Uterus (tissue), 3 donors: ENCODE measurements at regions not wholly inside any gene's neighbourhood (a gene's known extent, or its start where the extent isn't known, plus 50 kb on each side); places are given as distances from the start of the nearest gene placed in this dataset.

ENCODE experiments used
- DNase-seq, 2 donors: peaks; one replicate each; pipeline ENCODE4 v3.0.0-alpha.2; 2019 to 2020
- H3K27ac ChIP-seq, 2 donors: fragments of 200-600 bp; sonication (generic); 1 replicate in 1 of 2; 2 replicates in 1 of 2; pipeline ENCODE4 v1.5.1; 2016 to 2018
- H3K27me3 ChIP-seq, 2 donors: fragments of 200-600 bp; sonication (generic); one replicate each; pipeline ENCODE4 v1.5.1; 2018 to 2019; ENCODE audit warnings: control low read depth in 1 of 2
- H3K36me3 ChIP-seq, 2 donors: fragments of 200-600 bp; sonication (generic); one replicate each; pipeline ENCODE4 v1.5.1; 2019; ENCODE audit warnings: control low read depth in 1 of 2
- H3K4me1 ChIP-seq, 2 donors: fragments of 200-600 bp; sonication (generic); one replicate each; pipeline ENCODE4 v1.5.1; 2018 to 2019; ENCODE audit warnings: control low read depth in 1 of 2
- H3K4me3 ChIP-seq, 2 donors: fragments of 200-600 bp; sonication (generic); 1 replicate in 1 of 2; 2 replicates in 1 of 2; pipeline ENCODE4 v1.5.1; 2018 to 2019; ENCODE audit warnings: mild to moderate bottlenecking in 1 of 2
- H3K9me3 ChIP-seq, 2 donors: fragments of 200-600 bp; sonication (generic); one replicate each; pipeline ENCODE4 v1.5.1; 2019; ENCODE audit warnings: control low read depth in 1 of 2
- POLR2A ChIP-seq, 2 donors: fragments of 450-650 bp; IDR thresholded peaks; one replicate each; pipeline ENCODE4 v1.6.1; 2016; ENCODE audit warnings: antibody characterized with exemption in 2 of 2, mild to moderate bottlenecking in 1 of 2, moderate library complexity in 1 of 2
- intact Hi-C: fragments of 100-400 bp; cut with DNase I; formaldehyde crosslinking; loops from one replicate; pipeline ENCODE4 v1.15.1; 2023; ENCODE audit warnings: low total_unique reads
- TF ChIP-seq, protein P1 (sequence below), 4 experiments: fragments of 200-600 bp in 2 of 4; fragments of 450-650 bp in 2 of 4; sonication (generic) in 2 of 4; IDR thresholded peaks; one replicate each; pipeline ENCODE4 v1.5.1; 2016 to 2019; ENCODE audit warnings: antibody characterized with exemption in 4 of 4, mild to moderate bottlenecking in 2 of 4, moderate library complexity in 1 of 4
- donor health status: DM: yes; HTN: yes; CAD: no.

DNA sequence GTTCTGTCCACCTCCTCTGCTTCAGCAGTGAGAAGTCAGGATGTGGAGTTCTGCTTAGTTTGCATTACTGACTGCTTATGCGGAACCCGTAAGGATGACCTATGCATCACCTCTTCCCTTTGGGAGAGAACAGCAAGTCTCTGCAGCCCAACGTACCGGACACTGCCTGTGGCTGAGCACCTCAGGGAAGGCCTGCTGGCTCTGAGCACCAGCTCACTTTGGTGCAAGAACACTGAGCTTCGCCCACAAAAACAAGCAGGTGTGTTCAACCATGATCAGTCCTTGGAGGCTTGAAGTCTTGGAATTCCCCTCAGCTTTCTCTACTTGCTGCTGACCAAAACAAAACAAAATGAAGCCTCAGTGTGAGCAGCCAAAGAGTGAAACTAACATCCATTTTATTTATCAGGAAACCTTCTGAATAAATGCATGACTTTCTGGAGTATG lies 52.7 kb upstream of the NCK2 start:
- Histone ChIP-seq H3K4me1 (no peaks in the 10 kb centered on the region), H3K27ac (no peak overlapping the region), H3K36me3 (no peaks in the 10 kb centered on the region), H3K9me3 (no peaks in the 10 kb centered on the region), H3K4me3 (no peak overlapping the region), H3K27me3 (no peaks in the 10 kb centered on the region)
- TF ChIP-seq POLR2A (IDR thresholded peaks at IDR 0.05): no peak
- TF ChIP-seq, protein P1, sequence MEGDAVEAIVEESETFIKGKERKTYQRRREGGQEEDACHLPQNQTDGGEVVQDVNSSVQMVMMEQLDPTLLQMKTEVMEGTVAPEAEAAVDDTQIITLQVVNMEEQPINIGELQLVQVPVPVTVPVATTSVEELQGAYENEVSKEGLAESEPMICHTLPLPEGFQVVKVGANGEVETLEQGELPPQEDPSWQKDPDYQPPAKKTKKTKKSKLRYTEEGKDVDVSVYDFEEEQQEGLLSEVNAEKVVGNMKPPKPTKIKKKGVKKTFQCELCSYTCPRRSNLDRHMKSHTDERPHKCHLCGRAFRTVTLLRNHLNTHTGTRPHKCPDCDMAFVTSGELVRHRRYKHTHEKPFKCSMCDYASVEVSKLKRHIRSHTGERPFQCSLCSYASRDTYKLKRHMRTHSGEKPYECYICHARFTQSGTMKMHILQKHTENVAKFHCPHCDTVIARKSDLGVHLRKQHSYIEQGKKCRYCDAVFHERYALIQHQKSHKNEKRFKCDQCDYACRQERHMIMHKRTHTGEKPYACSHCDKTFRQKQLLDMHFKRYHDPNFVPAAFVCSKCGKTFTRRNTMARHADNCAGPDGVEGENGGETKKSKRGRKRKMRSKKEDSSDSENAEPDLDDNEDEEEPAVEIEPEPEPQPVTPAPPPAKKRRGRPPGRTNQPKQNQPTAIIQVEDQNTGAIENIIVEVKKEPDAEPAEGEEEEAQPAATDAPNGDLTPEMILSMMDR (IDR thresholded peaks at IDR 0.05): no peak
- intact Hi-C loops: no loop called here
- DNase-seq: no peak

DNA sequence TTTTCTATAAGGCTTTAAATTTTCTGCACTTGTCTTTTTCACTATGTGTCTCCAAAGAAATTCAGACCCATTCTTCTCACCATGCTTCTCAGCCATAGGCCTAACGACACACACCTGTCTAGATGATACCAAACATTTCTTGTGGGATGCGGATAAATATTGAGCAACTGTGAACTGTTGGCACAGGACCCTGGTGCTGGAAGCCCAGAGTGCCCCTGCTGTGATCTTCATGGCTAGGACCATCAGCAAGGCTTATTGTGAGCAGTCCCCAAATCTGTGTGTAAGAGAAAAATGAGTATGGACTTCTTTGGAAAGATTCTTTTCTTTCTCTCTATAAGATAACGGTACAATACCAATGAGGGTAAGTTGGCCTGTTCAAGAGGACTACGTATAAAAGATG lies 54.1 kb upstream of the NCK2 start:
- DNase-seq: no peak
- Histone ChIP-seq H3K36me3 (no peaks in the 10 kb centered on the region), H3K4me1 (no peaks in the 10 kb centered on the region), H3K27me3 (no peaks in the 10 kb centered on the region), H3K4me3 (no peak overlapping the region), H3K9me3 (no peaks in the 10 kb centered on the region), H3K27ac (no peak overlapping the region)
- TF ChIP-seq, protein P1 (IDR thresholded peaks at IDR 0.05): no peak
- no peak for TF ChIP-seq POLR2A (IDR thresholded peaks at IDR 0.05)
- intact Hi-C loops: no loop called here

DNA sequence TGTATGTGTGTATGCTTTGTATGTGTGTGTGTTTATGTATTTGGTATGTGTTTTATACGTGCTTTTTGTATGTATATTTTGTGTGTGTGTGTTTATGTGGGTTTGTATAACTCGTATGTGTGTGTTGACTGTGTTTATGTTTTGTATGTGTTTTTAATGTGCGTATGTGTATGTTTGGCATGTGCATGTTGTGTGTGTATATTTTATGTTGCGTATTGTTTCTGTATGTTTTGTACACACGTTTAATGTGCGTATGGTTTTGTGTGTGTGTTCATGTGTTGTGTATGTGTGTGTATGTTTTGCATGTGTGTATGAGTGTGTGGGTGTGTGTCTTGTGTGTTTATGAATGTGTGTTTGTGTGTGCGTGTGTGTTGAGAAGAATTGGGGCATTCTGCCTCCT lies 55.2 kb upstream of the NCK2 start:
- H3K4me3 ChIP-seq: no peak overlapping the region
- DNase-seq: no peak
- intact Hi-C loops: no loop called here
- TF ChIP-seq, protein P1 (IDR thresholded peaks at IDR 0.05): no peak
- TF ChIP-seq POLR2A (IDR thresholded peaks at IDR 0.05): no peak
- H3K27me3 ChIP-seq: no peaks in the 10 kb centered on the region
- H3K4me1 ChIP-seq: no peaks in the 10 kb centered on the region
- H3K36me3 ChIP-seq: no peaks in the 10 kb centered on the region
- no peaks in the 10 kb centered on the region for H3K9me3 ChIP-seq
- no peak overlapping the region for H3K27ac ChIP-seq

- no peak for DNase-seq
- no peaks in the 10 kb centered on the region for H3K4me1 ChIP-seq
- H3K27ac ChIP-seq: no peak overlapping the region
- no peaks in the 10 kb centered on the region for H3K36me3 ChIP-seq
- intact Hi-C loops: no loop called here
- no peaks in the 10 kb centered on the region for H3K27me3 ChIP-seq
- no peaks in the 10 kb centered on the region for H3K9me3 ChIP-seq
- no peak for TF ChIP-seq POLR2A (IDR thresholded peaks at IDR 0.05)
- TF ChIP-seq, protein P1 (IDR thresholded peaks at IDR 0.05): no peak
- H3K4me3 ChIP-seq: no peak overlapping the region
Measured at GRCh38 chr2:105688946-105689345, 55.8 kb upstream of the NCK2 start.

DNA sequence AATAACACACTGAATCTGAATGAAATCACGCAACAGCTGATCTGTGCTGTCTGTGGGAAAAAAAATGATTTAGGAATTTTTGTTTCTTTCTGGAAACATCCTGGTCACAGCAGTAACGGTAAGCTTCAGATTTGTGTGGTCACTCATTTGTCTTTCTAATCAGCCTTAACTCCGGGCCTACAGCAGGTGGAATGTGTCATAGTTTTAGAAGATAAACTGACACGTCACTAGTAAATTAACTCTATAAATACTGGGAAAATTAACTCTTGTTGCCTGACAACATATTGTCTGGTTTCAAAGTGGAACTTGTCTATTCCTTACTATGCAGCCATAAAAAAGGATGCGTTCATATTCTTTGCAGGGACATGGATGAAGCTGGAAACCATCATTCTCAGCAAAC lies 58.1 kb upstream of the NCK2 start:
- Histone ChIP-seq H3K27ac (no peak overlapping the region), H3K9me3 (no peaks in the 10 kb centered on the region), H3K4me3 (no peak overlapping the region), H3K36me3 (no peaks in the 10 kb centered on the region), H3K27me3 (no peaks in the 10 kb centered on the region), H3K4me1 (no peaks in the 10 kb centered on the region)
- no peak for DNase-seq
- TF ChIP-seq, protein P1 (IDR thresholded peaks at IDR 0.05): no peak
- intact Hi-C loops: no loop called here
